Stimulated activated CD8-positive, alpha-beta memory T cell treated with anti-CD3 and anti-CD28 coated beads, Interleukin-4, amount 100 ng/mL, for 24 hours (primary cell): ENCODE measurements at regions not wholly inside any gene's neighbourhood (a gene's known extent, or its start where the extent isn't known, plus 50 kb on each side); places are given as distances from the start of the nearest gene placed in this dataset.
"Not testable (repeated sequence)": the region's sequence is repeated elsewhere in the genome, so short reads cannot be mapped to it uniquely, and the experiment has no call there.

Experiments
- DNase-seq: peaks from one replicate; pipeline ENCODE4 v3.0.0-alpha.2; 2020; ENCODE audit warnings: low read depth

GRCh38 chrX:102784550-102784949 lies 64.0 kb downstream of the GPRASP3 start:
- no peak for DNase-seq

GRCh38 chrX:102787283-102787682 lies 66.7 kb downstream of the GPRASP3 start:
- DNase-seq: no peak

- DNase-seq: no peak
Measured at GRCh38 chrX:102808336-102808735, 87.8 kb downstream of the GPRASP3 start.

GRCh38 chrX:102818269-102818668 lies 97.7 kb downstream of the GPRASP3 start:
- DNase-seq: not testable (repeated sequence)

GRCh38 chrX:102832661-102833060 lies 104.4 kb upstream of the RAB40AL start:
- DNase-seq: no peak

GRCh38 chrX:102833136-102833535 lies 103.9 kb upstream of the RAB40AL start:
- no peak for DNase-seq

- DNase-seq: no peak
Measured at GRCh38 chrX:102835504-102836146, 101.4 kb upstream of the RAB40AL start.

GRCh38 chrX:102837847-102838246 lies 99.2 kb upstream of the RAB40AL start:
- DNase-seq: no peak

GRCh38 chrX:102840871-102841705 lies 96.0 kb upstream of the RAB40AL start:
- DNase-seq: no peak

- DNase-seq: no peak
Measured at GRCh38 chrX:102841706-102842003, 95.4 kb upstream of the RAB40AL start.

GRCh38 chrX:102845020-102845419 lies 92.1 kb upstream of the RAB40AL start:
- no peak for DNase-seq

- no peak for DNase-seq
Measured at GRCh38 chrX:102846544-102847236, 90.4 kb upstream of the RAB40AL start.

GRCh38 chrX:102847362-102847761 lies 89.7 kb upstream of the RAB40AL start:
- DNase-seq: no peak

- DNase-seq: no peak
Measured at GRCh38 chrX:102849396-102849795, 87.7 kb upstream of the RAB40AL start.

GRCh38 chrX:102858826-102859549 lies 78.1 kb upstream of the RAB40AL start:
- DNase-seq: not testable (repeated sequence)

- no peak for DNase-seq
Measured at GRCh38 chrX:102859550-102859871, 77.6 kb upstream of the RAB40AL start.

- DNase-seq: no peak
Measured at GRCh38 chrX:102860235-102860634, 76.8 kb upstream of the RAB40AL start.

GRCh38 chrX:102863735-102864134 lies 73.3 kb upstream of the RAB40AL start:
- peak; percentile 75 for DNase-seq

- no peak for DNase-seq
Measured at GRCh38 chrX:102866981-102867656, 70.0 kb upstream of the RAB40AL start.

GRCh38 chrX:102883491-102883890 lies 53.6 kb upstream of the RAB40AL start:
- DNase-seq: no peak
